D721Med (cell line): ENCODE measurements at regions not wholly inside any gene's neighbourhood (a gene's known extent, or its start where the extent isn't known, plus 50 kb on each side); places are given as distances from the start of the nearest gene placed in this dataset.

Source experiments
- DNase-seq: peaks from one replicate; pipeline ENCODE4 v3.0.0; 2011; ENCODE audit warnings: low spot score; ENCODE audit not compliant: insufficient read length
- FAIRE-seq: peaks from 2 replicates; lab custom pipeline; 2011; peaks lifted over from hg19 to GRCh38; lab: Jason Lieb, UNC
- CTCF ChIP-seq: IDR thresholded peaks from 2 replicates; pipeline ENCODE4 v1.5.1; 2012; ENCODE audit warnings: mild to moderate bottlenecking, control low read depth; ENCODE audit not compliant: insufficient read depth; ENCODE audit errors: missing control alignments

GRCh38 chr6:23184351-23184750 is 615.0 kb downstream of the HDGFL1 start:
- TF ChIP-seq CTCF: no peak
- no peak for FAIRE-seq
- DNase-seq: no peak

GRCh38 chr6:23195487-23195886 is 626.1 kb downstream of the HDGFL1 start:
- no peak for DNase-seq
- FAIRE-seq: no peak
- TF ChIP-seq CTCF: no peak

- no peak for TF ChIP-seq CTCF
- FAIRE-seq (no peak), DNase-seq (no peak)
These were observed 630.2 kb downstream of the HDGFL1 start for GRCh38 chr6:23199541-23199940.

GRCh38 chr6:23200946-23201345 is 631.6 kb downstream of the HDGFL1 start:
- DNase-seq (no peak), FAIRE-seq (no peak)
- TF ChIP-seq CTCF: no peak

- TF ChIP-seq CTCF: no peak
- FAIRE-seq (no peak), DNase-seq (no peak)
These were observed 632.8 kb downstream of the HDGFL1 start for GRCh38 chr6:23202207-23202606.

- FAIRE-seq: no peak
- no peak for TF ChIP-seq CTCF
- DNase-seq: no peak
These were observed 643.0 kb downstream of the HDGFL1 start for GRCh38 chr6:23212398-23212797.

DNA sequence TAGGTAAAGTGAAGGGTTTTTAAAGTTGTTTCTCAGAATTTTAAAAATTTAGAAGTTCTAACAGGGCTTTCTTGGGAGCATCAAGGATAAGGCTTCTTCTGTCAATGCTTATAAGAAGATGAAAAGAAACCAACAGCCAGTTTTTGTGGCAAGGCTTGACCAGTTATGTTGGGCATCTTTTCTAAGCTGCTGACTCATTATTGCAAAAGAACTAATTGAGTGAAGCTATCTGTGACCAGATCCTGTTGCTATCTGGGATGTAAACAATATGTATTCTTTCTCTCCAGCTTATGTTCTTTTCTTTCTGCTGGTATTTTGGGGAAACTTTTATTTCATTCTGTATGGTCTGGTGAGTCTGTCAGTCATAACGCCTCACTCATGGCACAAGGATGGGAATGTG is 643.8 kb downstream of the HDGFL1 start:
- TF ChIP-seq CTCF: no peak
- DNase-seq: no peak
- FAIRE-seq: no peak
